AG04449 (cell line): ENCODE measurements at regions not wholly inside any gene's neighbourhood (a gene's known extent, or its start where the extent isn't known, plus 50 kb on each side); places are given as distances from the start of the nearest gene placed in this dataset.

Experiments
- CTCF ChIA-PET: fragments of 350-600 bp; formaldehyde crosslinking; extraction: SDS; loops from one replicate; lab custom pipeline; 2021; ENCODE audit warnings: antibody characterized with exemption; lab: Yijun Ruan, JAX
- POLR2A ChIA-PET: fragments of 400-600, 350-600 bp; formaldehyde crosslinking; extraction: SDS; loops from one replicate; lab custom pipeline; 2020; ENCODE audit warnings: antibody characterized with exemption, inconsistent platforms; lab: Yijun Ruan, JAX
- DNase-seq: peaks from one replicate; pipeline ENCODE4 v3.0.0-alpha.2; 2010; ENCODE audit warnings: low read depth, low spot score
- H3K4me3 ChIP-seq: 2 replicates; pipeline ENCODE4 v1.5.1; 2011; ENCODE audit warnings: low read depth, mild to moderate bottlenecking, control low read depth, low read length
- CTCF ChIP-seq: IDR thresholded peaks from one replicate; pipeline ENCODE4 v1.5.1; 2011; ENCODE audit warnings: mild to moderate bottlenecking, moderate library complexity, low read length, control low read depth, inconsistent platforms; ENCODE audit not compliant: insufficient read depth; ENCODE audit errors: missing control alignments

GRCh38 chr2:234429265-234429664 is 67.6 kb downstream of the ARL4C start:
- TF ChIP-seq CTCF: no peak
- H3K4me3 ChIP-seq: no peak overlapping the region
- ChIA-PET POLR2A (interaction anchor here (1.0 kb wide), 1 partner anchor 15 kb away, joined by 3 read pairs; no protein-coding TSS in a partner anchor), CTCF (no interaction called here)
- no peak for DNase-seq

GRCh38 chr2:234427081-234428061 is 69.5 kb downstream of the ARL4C start:
- DNase-seq: peak; percentile 78
- TF ChIP-seq CTCF: no peak
- H3K4me3 ChIP-seq: no peak overlapping the region
- CTCF ChIA-PET: interaction anchor here (1.0 to 1.6 kb wide), 2 partner anchors 17 to 292 kb away, joined by 3 to 5 read pairs; no protein-coding TSS in a partner anchor
- POLR2A ChIA-PET: interaction anchor here (0.8 to 0.9 kb wide), 2 partner anchors 15 to 24 kb away, joined by 3 to 4 read pairs; no protein-coding TSS in a partner anchor

- POLR2A ChIA-PET: no interaction called here
- TF ChIP-seq CTCF: no peak
- CTCF ChIA-PET: interaction anchor here (1.6 kb wide), 1 partner anchor 291 kb away, joined by 5 read pairs; no protein-coding TSS in a partner anchor
- no peak overlapping the region for H3K4me3 ChIP-seq
- no peak for DNase-seq
Measured at GRCh38 chr2:234426616-234427015, 70.3 kb downstream of the ARL4C start.

- no peak overlapping the region for H3K4me3 ChIP-seq
- ChIA-PET CTCF (interaction anchor here (0.8 to 1.6 kb wide), 2 partner anchors 290 to 291 kb away, joined by 3 to 5 read pairs; no protein-coding TSS in a partner anchor), POLR2A (no interaction called here)
- TF ChIP-seq CTCF: no peak
- no peak for DNase-seq
Measured at GRCh38 chr2:234425639-234426603, 71.0 kb downstream of the ARL4C start.

GRCh38 chr2:234423884-234424283 is 73.0 kb downstream of the ARL4C start:
- DNase-seq: no peak
- no peak for TF ChIP-seq CTCF
- POLR2A ChIA-PET: no interaction called here
- CTCF ChIA-PET: no interaction called here
- no peak overlapping the region for H3K4me3 ChIP-seq
